Activated T-cell treated with anti-CD3 and anti-CD28 coated beads, Interleukin-2, amount 50 U/mL, for 24 hours (primary cell): ENCODE measurements at regions not wholly inside any gene's neighbourhood (a gene's known extent, or its start where the extent isn't known, plus 50 kb on each side); places are given as distances from the start of the nearest gene placed in this dataset.

Source experiments
- DNase-seq: peaks from one replicate; pipeline ENCODE4 v3.0.0-alpha.2; 2020
- H3K27ac Mint-ChIP-seq: 2 replicates; pipeline ENCODE4 v1.8.0; 2020; ENCODE audit warnings: mild to moderate bottlenecking, mixed read lengths
- H3K27me3 Mint-ChIP-seq: 2 replicates; pipeline ENCODE4 v1.8.0; 2020; ENCODE audit warnings: mixed read lengths
- H3K36me3 Mint-ChIP-seq: 2 replicates; pipeline ENCODE4 v1.8.0; 2020; ENCODE audit warnings: low read depth, mixed read lengths
- H3K4me1 Mint-ChIP-seq: 2 replicates; pipeline ENCODE4 v1.8.0; 2020; ENCODE audit warnings: low read depth, mixed read lengths
- H3K4me3 Mint-ChIP-seq: 2 replicates; pipeline ENCODE4 v1.8.0; 2020; ENCODE audit warnings: mild to moderate bottlenecking, moderate library complexity, mixed read lengths
- H3K9me3 Mint-ChIP-seq: 2 replicates; pipeline ENCODE4 v1.8.0; 2020; ENCODE audit warnings: mixed read lengths

DNA sequence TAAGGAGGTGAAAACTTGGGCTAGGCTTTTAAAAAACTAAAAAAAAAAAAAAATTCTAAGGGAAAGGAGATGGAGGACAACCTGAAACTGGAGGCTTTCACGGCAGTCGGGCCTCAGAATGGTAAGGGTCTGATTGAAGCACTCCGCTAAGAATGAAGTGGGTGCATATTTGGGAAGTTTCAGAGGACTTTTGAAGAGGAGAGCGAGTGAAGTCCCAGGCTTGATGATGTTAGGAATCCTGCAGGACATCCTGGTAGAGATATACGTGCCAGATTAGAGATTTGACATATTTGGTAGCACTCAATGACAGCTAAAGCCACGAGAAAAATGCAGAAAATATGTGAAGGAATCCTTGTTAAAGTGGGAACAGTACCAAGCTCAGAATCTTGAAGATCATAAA is 186.2 kb downstream of the SNAPC1 start:
- H3K4me3 Mint-ChIP-seq: no peak overlapping the region
- no peak for DNase-seq
- peaks cover 30% of the 10 kb centered on the region for H3K27me3 Mint-ChIP-seq
- H3K36me3 Mint-ChIP-seq: no peaks in the 10 kb centered on the region
- H3K4me1 Mint-ChIP-seq: no peaks in the 10 kb centered on the region
- H3K27ac Mint-ChIP-seq: no peak overlapping the region
- H3K9me3 Mint-ChIP-seq: no peaks in the 10 kb centered on the region

DNA sequence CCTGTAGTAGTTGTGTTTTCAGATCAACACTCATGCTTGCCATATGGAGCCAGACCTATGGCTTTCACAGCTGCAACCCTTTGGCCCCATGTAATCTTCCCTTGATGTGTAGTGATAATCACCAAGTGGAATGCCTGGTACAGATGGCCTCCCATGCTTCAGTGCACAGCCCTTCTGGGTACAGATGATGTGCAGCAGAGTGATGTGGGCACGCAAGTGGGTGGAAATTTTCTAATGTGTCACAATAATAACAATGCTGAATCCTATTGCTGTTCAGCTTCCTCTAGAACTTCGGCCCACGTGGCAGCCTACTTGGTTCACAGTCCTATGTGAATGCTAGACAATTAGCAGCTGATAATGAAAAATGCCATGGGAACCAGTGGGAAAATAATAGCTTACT is 188.1 kb downstream of the SNAPC1 start:
- no peak overlapping the region for H3K27ac Mint-ChIP-seq
- H3K9me3 Mint-ChIP-seq: no peaks in the 10 kb centered on the region
- DNase-seq: no peak

DNA sequence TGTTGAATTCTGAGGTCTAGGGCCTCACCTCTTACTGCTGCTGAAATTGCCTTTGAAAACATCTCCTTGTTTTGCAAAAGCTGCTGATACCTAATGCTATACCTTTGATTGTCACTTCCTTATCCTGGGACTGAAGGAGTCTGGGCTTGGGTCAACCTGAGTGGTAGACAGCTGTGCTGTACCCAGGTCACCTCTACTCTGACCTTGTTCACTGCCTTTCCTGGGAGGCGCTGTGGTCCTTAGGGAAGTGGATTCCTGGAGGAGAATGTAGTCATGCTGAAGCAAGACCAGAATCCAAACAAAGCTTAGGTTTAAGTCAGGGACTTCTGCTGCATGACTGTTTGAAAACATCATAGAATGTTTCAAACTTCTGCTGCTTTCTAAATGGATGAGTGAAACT is 191.4 kb downstream of the SNAPC1 start:
- Mint-ChIP-seq H3K4me3 (no peak overlapping the region), H3K4me1 (no peaks in the 10 kb centered on the region), H3K9me3 (no peaks in the 10 kb centered on the region), H3K27me3 (peaks cover 29% of the 10 kb centered on the region), H3K36me3 (no peaks in the 10 kb centered on the region), H3K27ac (no peak overlapping the region)
- no peak for DNase-seq

More for the DNA sequence above, 188.1 kb downstream of the SNAPC1 start:
- H3K27me3 Mint-ChIP-seq: peaks cover 20% of the 10 kb centered on the region
- no peak overlapping the region for H3K4me3 Mint-ChIP-seq
- H3K4me1 Mint-ChIP-seq: no peaks in the 10 kb centered on the region
- no peaks in the 10 kb centered on the region for H3K36me3 Mint-ChIP-seq

DNA sequence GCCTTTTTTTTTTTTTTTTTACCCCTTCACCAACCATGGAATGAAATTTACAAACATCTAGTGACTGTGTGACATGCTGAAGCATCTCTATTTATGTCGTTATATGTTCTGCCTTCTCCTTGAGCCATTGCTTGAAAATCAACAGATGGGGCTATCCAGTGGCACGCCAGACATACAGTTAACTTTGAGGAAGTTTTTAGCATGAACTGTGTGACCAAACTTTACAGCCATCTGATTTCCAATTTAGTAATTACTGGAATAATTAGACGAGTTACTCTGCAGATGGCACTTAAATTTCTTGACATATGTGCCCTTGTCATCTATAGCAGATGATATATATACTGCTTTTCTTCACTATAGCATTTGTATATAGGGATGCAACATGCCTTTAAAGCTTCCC is 192.1 kb downstream of the SNAPC1 start:
- peaks cover 33% of the 10 kb centered on the region for H3K27me3 Mint-ChIP-seq
- H3K4me3 Mint-ChIP-seq: no peak overlapping the region
- H3K4me1 Mint-ChIP-seq: no peaks in the 10 kb centered on the region
- no peak for DNase-seq
- no peak overlapping the region for H3K27ac Mint-ChIP-seq
- H3K9me3 Mint-ChIP-seq: no peaks in the 10 kb centered on the region
- H3K36me3 Mint-ChIP-seq: no peaks in the 10 kb centered on the region

DNA sequence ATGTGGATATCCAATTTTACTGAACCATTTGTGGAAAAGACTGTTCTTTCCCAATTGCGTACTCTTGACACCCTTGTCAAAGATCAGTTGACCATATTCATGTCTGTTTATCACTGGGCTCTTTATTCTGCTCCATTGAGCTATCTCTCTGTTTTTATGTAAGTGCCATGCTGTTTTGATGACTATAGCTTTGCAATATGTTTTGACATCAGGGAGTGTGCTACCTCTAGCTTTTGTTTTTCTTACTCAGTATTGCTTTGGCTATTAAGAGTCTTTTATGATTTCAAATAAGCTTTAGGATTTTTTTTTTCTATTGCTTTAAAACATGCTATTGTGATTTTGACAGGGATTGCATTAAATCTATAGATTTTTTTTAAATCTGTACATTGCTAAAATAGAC is 194.3 kb downstream of the SNAPC1 start:
- Mint-ChIP-seq H3K4me1 (no peaks in the 10 kb centered on the region), H3K4me3 (no peak overlapping the region), H3K27me3 (peaks cover 43% of the 10 kb centered on the region), H3K27ac (no peak overlapping the region), H3K9me3 (no peaks in the 10 kb centered on the region), H3K36me3 (no peaks in the 10 kb centered on the region)
- DNase-seq: no peak

DNA sequence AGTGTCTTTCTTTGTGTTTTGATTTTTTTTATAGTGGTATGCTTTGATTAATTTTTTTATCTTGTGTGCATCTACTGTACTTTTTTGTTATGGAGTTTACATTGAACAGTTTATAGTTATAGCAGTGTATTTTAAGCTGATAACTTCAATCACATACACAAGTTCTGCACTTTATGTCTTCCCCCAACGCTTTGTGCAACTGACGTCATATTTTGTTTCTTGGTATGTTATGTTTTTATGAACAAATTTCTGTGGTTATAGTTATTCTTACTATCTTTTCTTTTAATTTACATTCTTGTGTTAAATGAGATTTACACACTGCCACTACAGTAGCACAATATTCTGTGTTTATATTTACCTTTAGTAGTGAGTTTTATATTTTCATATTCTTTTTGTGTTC is 197.1 kb downstream of the SNAPC1 start:
- DNase-seq: no peak
- H3K27me3 Mint-ChIP-seq: peaks cover 48% of the 10 kb centered on the region
- H3K27ac Mint-ChIP-seq: no peak overlapping the region
- no peaks in the 10 kb centered on the region for H3K9me3 Mint-ChIP-seq
- H3K36me3 Mint-ChIP-seq: no peaks in the 10 kb centered on the region
- H3K4me3 Mint-ChIP-seq: no peak overlapping the region
- no peaks in the 10 kb centered on the region for H3K4me1 Mint-ChIP-seq

DNA sequence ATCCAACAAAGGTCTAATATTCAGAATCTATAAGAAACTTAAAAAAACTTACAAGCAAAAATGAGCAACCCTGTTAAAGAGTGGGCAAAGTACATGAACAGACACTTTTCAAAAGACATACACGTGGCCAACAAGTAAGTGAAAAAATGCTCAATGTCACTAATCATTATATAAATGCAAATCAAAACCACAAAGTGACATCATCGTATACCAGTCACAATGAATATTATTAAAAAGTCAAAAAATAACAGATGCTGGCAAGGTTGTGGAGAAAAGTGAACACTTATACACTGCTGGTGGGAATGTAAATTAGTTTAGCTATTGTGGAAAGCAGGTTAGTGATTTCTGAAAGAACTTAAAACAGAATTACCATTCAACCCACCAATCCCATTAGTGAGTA is 199.1 kb downstream of the SNAPC1 start:
- H3K4me1 Mint-ChIP-seq: no peaks in the 10 kb centered on the region
- peaks cover 58% of the 10 kb centered on the region for H3K27me3 Mint-ChIP-seq
- no peak overlapping the region for H3K4me3 Mint-ChIP-seq
- no peaks in the 10 kb centered on the region for H3K9me3 Mint-ChIP-seq
- H3K36me3 Mint-ChIP-seq: no peaks in the 10 kb centered on the region
- no peak for DNase-seq
- no peak overlapping the region for H3K27ac Mint-ChIP-seq

DNA sequence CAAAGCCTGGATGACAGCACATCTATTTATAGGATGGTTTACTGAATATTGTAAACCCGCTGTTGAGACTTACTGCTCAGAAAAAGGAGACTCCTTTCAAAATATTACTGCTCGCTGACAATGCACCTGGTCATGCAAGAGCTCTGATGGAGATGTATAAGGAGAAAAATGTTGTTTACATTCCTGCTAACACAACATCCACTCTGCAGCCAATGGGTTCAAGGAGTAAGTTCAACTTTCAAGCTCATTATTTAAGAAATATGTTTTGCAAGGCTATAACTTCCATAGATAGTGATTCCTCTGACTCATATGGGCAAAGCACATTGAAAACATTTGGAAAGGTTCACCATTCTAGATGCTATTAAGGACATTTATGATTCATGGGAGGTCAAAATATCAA is 201.7 kb downstream of the SNAPC1 start:
- Mint-ChIP-seq H3K4me3 (no peak overlapping the region), H3K36me3 (no peaks in the 10 kb centered on the region), H3K27ac (no peak overlapping the region), H3K9me3 (no peaks in the 10 kb centered on the region), H3K27me3 (peaks cover 53% of the 10 kb centered on the region), H3K4me1 (no peaks in the 10 kb centered on the region)
- DNase-seq: no peak

DNA sequence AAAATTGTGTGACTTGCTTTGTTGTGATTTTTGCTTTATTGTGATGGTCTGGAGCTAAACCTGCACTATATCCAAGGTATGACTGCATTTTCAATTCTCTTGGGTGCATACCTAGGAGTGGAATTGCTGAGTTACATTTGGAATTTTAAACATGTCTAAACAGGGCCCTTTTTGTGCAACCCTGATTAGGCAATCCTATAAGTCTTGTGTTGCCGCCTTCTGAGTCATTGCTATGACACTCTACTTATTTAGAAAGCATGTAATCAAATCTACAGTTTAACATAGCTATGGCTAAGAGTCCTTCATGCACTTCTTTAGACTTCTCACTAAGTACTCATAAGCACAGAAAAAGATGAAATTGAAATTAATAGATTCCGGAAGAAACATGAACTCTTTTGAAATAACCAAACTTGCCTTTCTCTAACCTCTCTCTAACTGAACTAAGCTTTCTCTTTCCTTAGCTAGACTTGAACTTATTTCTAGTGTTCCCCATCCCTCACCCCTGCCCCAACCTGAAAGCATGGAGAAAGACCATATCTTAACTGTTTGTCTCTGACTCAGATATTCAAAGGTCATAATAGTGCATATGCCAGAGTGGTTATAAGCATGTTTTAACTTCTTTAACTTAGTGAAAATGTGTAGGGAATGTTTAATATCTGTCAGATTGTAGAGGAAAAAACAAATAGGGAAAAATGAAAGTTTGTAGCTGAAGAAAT is 203.0 kb downstream of the SNAPC1 start:
- Mint-ChIP-seq H3K4me3 (no peak overlapping the region), H3K4me1 (no peaks in the 10 kb centered on the region), H3K27me3 (peaks cover 53% of the 10 kb centered on the region), H3K36me3 (no peaks in the 10 kb centered on the region), H3K27ac (no peak overlapping the region), H3K9me3 (no peaks in the 10 kb centered on the region)
- no peak for DNase-seq

DNA sequence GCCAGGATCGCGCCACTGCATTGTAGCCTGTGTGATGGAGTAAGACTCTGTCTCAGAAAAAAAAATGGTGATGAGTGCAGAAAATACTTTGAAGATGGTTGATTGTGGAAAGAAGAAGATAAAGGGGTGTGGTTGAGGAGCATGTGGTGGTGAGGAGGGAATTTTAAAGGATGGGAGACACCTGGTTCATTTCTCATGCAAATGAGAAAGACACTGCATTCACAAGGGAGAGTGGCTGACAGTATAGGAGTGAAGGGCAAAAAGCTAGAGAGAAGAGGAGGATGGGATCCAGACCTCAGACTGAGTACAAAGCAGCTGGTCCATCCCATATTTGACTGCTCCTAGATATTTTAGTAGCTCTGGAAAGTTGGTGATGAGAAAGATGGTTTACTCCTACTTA is 206.0 kb downstream of the SNAPC1 start:
- H3K36me3 Mint-ChIP-seq: no peaks in the 10 kb centered on the region
- no peak overlapping the region for H3K27ac Mint-ChIP-seq

DNA sequence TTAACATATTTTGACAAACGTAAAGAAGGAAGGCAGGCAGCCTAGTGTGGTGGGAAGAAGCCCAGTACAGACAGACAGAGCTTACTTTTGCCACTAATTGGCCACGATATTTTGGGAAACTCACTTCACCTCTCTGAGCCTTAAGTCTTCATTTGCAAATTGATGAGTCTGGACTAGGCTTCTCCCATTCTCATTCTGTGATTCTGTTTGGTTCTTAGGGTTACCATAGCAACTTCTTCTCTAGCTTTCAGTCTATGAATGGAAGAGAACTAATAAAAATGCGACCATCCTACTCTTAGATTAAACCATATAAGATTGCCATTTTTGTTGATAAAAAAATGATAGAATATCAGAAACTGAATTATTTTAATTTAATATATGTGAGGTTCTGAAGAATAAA is 210.5 kb downstream of the SNAPC1 start:
- no peaks in the 10 kb centered on the region for H3K36me3 Mint-ChIP-seq
- no peak overlapping the region for H3K4me3 Mint-ChIP-seq
- H3K27me3 Mint-ChIP-seq: peaks cover 23% of the 10 kb centered on the region
- H3K9me3 Mint-ChIP-seq: peaks cover 11% of the 10 kb centered on the region
- H3K4me1 Mint-ChIP-seq: no peaks in the 10 kb centered on the region
- DNase-seq: no peak
- H3K27ac Mint-ChIP-seq: no peak overlapping the region

More for the DNA sequence above, 206.0 kb downstream of the SNAPC1 start:
- Mint-ChIP-seq H3K9me3 (no peaks in the 10 kb centered on the region), H3K4me3 (no peak overlapping the region), H3K4me1 (no peaks in the 10 kb centered on the region), H3K27me3 (peaks cover 43% of the 10 kb centered on the region)
- no peak for DNase-seq

DNA sequence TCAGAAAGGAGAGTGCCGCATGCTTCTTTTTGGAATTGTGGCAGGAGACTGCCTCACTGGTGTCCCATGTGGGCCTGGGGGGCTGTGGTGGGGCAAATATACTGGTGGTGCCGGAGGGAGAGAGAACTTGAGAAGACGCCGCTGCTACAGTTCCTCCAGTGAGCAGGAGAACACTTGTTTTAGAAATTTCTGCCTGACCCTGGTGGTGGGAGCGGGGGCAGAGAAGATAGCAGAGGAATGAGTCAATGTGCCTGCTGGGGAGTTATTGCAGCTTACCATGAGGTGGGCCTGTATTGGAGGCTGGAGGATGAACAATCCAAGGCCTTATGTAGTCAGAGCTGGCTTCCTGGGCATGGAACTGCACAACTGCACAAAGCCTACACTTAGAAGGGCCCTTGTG is 211.8 kb downstream of the SNAPC1 start:
- Mint-ChIP-seq H3K27me3 (peaks cover 30% of the 10 kb centered on the region), H3K9me3 (peaks cover 15% of the 10 kb centered on the region), H3K4me1 (no peaks in the 10 kb centered on the region), H3K27ac (no peak overlapping the region), H3K4me3 (no peak overlapping the region), H3K36me3 (no peaks in the 10 kb centered on the region)
- DNase-seq: no peak

DNA sequence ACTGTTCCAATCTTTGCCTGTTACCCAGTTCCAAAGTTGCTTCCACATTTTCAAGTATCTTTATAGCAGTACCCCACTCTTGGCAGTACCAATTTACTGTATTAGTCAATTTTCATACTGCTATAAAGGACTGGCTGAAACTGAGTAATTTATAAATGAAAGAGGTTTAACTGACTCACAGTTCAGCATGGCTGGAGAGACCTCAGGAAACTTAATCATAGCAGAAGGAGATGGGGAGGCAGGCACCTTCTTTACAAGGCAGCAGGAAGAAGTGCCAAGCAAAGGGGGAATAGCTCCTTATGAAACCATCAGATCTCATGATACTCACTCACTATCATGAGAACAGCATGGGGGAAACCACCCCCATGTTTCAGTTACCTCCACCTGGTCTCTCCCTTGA is 215.0 kb downstream of the SNAPC1 start:
- H3K4me1 Mint-ChIP-seq: no peaks in the 10 kb centered on the region
- H3K4me3 Mint-ChIP-seq: no peak overlapping the region
- no peak overlapping the region for H3K27ac Mint-ChIP-seq
- H3K9me3 Mint-ChIP-seq: peaks cover 15% of the 10 kb centered on the region
- H3K27me3 Mint-ChIP-seq: peaks cover 37% of the 10 kb centered on the region
- no peak for DNase-seq
- no peaks in the 10 kb centered on the region for H3K36me3 Mint-ChIP-seq

DNA sequence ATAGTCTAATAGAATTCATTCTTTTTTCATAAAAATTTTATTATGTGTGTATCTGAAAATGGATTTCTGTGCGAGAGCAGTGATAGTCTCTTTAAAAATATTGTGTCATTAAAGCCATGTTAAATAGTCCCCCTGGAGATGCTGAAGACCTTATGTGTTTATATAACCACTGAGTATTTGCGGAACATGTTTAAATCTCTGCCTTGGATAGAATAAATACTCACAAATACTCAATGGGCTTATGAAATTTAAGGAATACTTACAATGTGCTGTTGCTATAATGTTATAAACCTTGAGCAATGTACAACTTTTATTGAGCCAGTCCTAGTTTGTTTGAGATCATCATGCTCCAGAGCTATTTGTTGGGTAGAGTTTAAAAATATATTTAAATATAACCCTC is 226.0 kb downstream of the SNAPC1 start:
- no peak for DNase-seq
- H3K27me3 Mint-ChIP-seq: no peaks in the 10 kb centered on the region
- H3K9me3 Mint-ChIP-seq: no peaks in the 10 kb centered on the region
- no peaks in the 10 kb centered on the region for H3K36me3 Mint-ChIP-seq
- H3K4me1 Mint-ChIP-seq: no peaks in the 10 kb centered on the region
- H3K4me3 Mint-ChIP-seq: no peak overlapping the region
- H3K27ac Mint-ChIP-seq: no peak overlapping the region

DNA sequence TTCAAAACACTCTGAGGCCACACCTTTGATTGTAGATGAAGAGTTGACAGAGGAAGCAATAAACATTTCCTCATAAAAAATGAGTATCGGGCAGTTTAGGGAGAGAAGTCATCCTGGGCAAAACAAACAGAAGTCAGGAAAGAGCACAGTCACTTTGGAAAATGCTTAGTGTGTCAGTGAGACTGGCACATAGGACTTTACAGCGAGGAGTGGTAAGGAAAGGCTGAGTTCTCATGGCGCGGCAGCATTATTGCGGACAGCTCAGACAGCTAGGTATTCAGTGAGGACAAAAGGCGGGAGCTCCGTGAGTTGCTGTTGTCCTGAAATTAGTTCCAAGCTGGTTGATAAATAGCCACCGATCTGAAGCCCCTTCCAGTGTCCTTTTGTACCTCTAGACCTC is 229.9 kb downstream of the SNAPC1 start:
- no peaks in the 10 kb centered on the region for H3K36me3 Mint-ChIP-seq
- DNase-seq: no peak
- no peak overlapping the region for H3K4me3 Mint-ChIP-seq
- no peak overlapping the region for H3K27ac Mint-ChIP-seq
- H3K9me3 Mint-ChIP-seq: no peaks in the 10 kb centered on the region
- no peaks in the 10 kb centered on the region for H3K4me1 Mint-ChIP-seq
- no peaks in the 10 kb centered on the region for H3K27me3 Mint-ChIP-seq

DNA sequence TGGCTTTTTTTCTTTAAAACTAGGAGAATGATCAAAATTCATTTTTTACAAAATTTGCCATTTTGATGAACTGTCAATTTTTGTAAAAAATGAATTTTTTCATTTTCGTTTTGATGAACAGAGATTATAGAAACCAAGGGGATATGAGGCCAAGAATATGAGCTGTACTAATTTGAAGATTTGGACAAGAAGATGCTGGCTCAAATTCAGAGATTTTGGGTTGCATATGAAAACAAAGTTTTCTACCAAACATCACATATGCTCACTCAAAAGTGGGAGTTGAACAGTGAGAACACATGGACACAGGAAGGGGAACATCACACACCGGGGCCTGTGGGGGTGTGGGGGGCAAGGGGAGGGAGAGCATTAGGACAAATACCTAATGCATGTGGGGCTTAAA is 230.7 kb downstream of the SNAPC1 start:
- H3K4me3 Mint-ChIP-seq: no peak overlapping the region
- H3K36me3 Mint-ChIP-seq: no peaks in the 10 kb centered on the region

More for the DNA sequence above, 230.7 kb downstream of the SNAPC1 start:
- no peak overlapping the region for H3K27ac Mint-ChIP-seq
- H3K27me3 Mint-ChIP-seq: no peaks in the 10 kb centered on the region
- DNase-seq: no peak
- no peaks in the 10 kb centered on the region for H3K9me3 Mint-ChIP-seq
- no peaks in the 10 kb centered on the region for H3K4me1 Mint-ChIP-seq
